Suprapubic skin (tissue), 4 donors: ENCODE measurements at regions not wholly inside any gene's neighbourhood (a gene's known extent, or its start where the extent isn't known, plus 50 kb on each side); places are given as distances from the start of the nearest gene placed in this dataset.

ENCODE experiments used
- DNase-seq, 2 donors: peaks; one replicate each; pipeline ENCODE4 v3.0.0-alpha.2; 2019; ENCODE audit warnings: low spot score in 2 of 2
- H3K27ac ChIP-seq: fragments of 200-600 bp; sonication (generic); one replicate; pipeline ENCODE4 v1.5.1; 2019
- H3K27me3 ChIP-seq: fragments of 200-600 bp; sonication (generic); one replicate; pipeline ENCODE4 v1.5.1; 2019
- H3K36me3 ChIP-seq: fragments of 200-600 bp; sonication (generic); one replicate; pipeline ENCODE4 v1.5.1; 2019
- H3K4me1 ChIP-seq: fragments of 200-600 bp; sonication (generic); one replicate; pipeline ENCODE4 v1.5.1; 2019
- H3K4me3 ChIP-seq: fragments of 200-600 bp; sonication (generic); one replicate; pipeline ENCODE4 v1.5.1; 2019; ENCODE audit warnings: mild to moderate bottlenecking
- H3K9me3 ChIP-seq: fragments of 200-600 bp; sonication (generic); one replicate; pipeline ENCODE4 v1.5.1; 2019
- CTCF ChIP-seq, 2 donors: fragments of 200-600 bp in 1 of 2; fragments of 450-650 bp in 1 of 2; sonication (generic) in 1 of 2; IDR thresholded peaks; one replicate each; pipeline ENCODE4 v1.5.1; 2016 to 2019; ENCODE audit warnings: antibody characterized with exemption in 2 of 2, mild to moderate bottlenecking in 1 of 2, moderate library complexity in 1 of 2
- EP300 ChIP-seq: sonication (generic); formaldehyde crosslinking; IDR thresholded peaks from one replicate; pipeline ENCODE4 v1.6.1; 2017; ENCODE audit warnings: antibody characterized with exemption
- POLR2A ChIP-seq, 2 donors: fragments of 450-650 bp; IDR thresholded peaks; one replicate each; pipeline ENCODE4 v1.6.1; 2017; ENCODE audit warnings: antibody characterized with exemption in 2 of 2, mild to moderate bottlenecking in 2 of 2, moderate library complexity in 2 of 2
- POLR2AphosphoS5 ChIP-seq, 3 donors: sonication (generic); formaldehyde crosslinking; IDR thresholded peaks; one replicate each; pipeline ENCODE4 v1.6.1; 2017; ENCODE audit warnings: antibody characterized with exemption in 3 of 3
- WGBS: methylation state at CpG from one replicate; pipeline ENCODE4 v1.1.5; 2018; 5-methylcytosine and 5-hydroxymethylcytosine counted together

- no peak for TF ChIP-seq POLR2A (IDR thresholded peaks at IDR 0.05)
- TF ChIP-seq EP300, result no peak
- no peak for TF ChIP-seq CTCF (IDR thresholded peaks at IDR 0.05)
- no peak for TF ChIP-seq POLR2AphosphoS5 (IDR thresholded peaks at IDR 0.05)
- no peaks in the 10 kb centered on the region for H3K4me1 ChIP-seq
- no peak for DNase-seq
- H3K4me3 ChIP-seq, result no peak overlapping the region
- H3K27ac ChIP-seq, result no peak overlapping the region
- H3K36me3 ChIP-seq, result no peaks in the 10 kb centered on the region
- no peaks in the 10 kb centered on the region for H3K9me3 ChIP-seq
- no peaks in the 10 kb centered on the region for H3K27me3 ChIP-seq
- 36% methylated on average over 3 of the region's 3 CpGs for WGBS
Observed at GRCh38 chr1:219518168-219518906, 94.6 kb downstream of the ZC3H11B start.

GRCh38 chr1:219517031-219517430 is 95.9 kb downstream of the ZC3H11B start:
- Histone ChIP-seq H3K9me3 (no peaks in the 10 kb centered on the region), H3K4me3 (no peak overlapping the region), H3K36me3 (no peaks in the 10 kb centered on the region), H3K4me1 (no peaks in the 10 kb centered on the region), H3K27me3 (no peaks in the 10 kb centered on the region), H3K27ac (no peak overlapping the region)
- no peak for DNase-seq
- WGBS, result 73% methylated on average over 3 of the region's 3 CpGs
- TF ChIP-seq CTCF (IDR thresholded peaks at IDR 0.05) (no peak), POLR2AphosphoS5 (IDR thresholded peaks at IDR 0.05) (no peak), POLR2A (IDR thresholded peaks at IDR 0.05) (no peak), EP300 (no peak)

- Histone ChIP-seq H3K9me3 (no peaks in the 10 kb centered on the region), H3K27me3 (no peaks in the 10 kb centered on the region), H3K4me3 (no peak overlapping the region), H3K36me3 (no peaks in the 10 kb centered on the region), H3K4me1 (no peaks in the 10 kb centered on the region), H3K27ac (no peak overlapping the region)
- 71% methylated on average over 3 of the region's 3 CpGs for WGBS
- TF ChIP-seq EP300 (no peak), POLR2A (IDR thresholded peaks at IDR 0.05) (no peak), POLR2AphosphoS5 (IDR thresholded peaks at IDR 0.05) (no peak), CTCF (IDR thresholded peaks at IDR 0.05) (no peak)
- no peak for DNase-seq
Observed at GRCh38 chr1:219514728-219515127, 98.2 kb downstream of the ZC3H11B start.

GRCh38 chr1:219507437-219507836 is 105.5 kb downstream of the ZC3H11B start:
- H3K36me3 ChIP-seq, result no peaks in the 10 kb centered on the region
- H3K27ac ChIP-seq, result no peak overlapping the region
- no peak overlapping the region for H3K4me3 ChIP-seq
- peaks cover 9% of the 10 kb centered on the region for H3K4me1 ChIP-seq
- H3K9me3 ChIP-seq, result no peaks in the 10 kb centered on the region
- WGBS, result 70% methylated on average over 2 of the region's 2 CpGs
- no peak for TF ChIP-seq POLR2A (IDR thresholded peaks at IDR 0.05)
- TF ChIP-seq POLR2AphosphoS5 (IDR thresholded peaks at IDR 0.05), result no peak
- TF ChIP-seq EP300, result no peak
- no peak for TF ChIP-seq CTCF (IDR thresholded peaks at IDR 0.05)
- H3K27me3 ChIP-seq, result no peaks in the 10 kb centered on the region
- DNase-seq, result no peak

- TF ChIP-seq POLR2A (IDR thresholded peaks at IDR 0.05) (no peak), POLR2AphosphoS5 (IDR thresholded peaks at IDR 0.05) (no peak), EP300 (no peak), CTCF (IDR thresholded peaks at IDR 0.05) (no peak)
- H3K27me3 ChIP-seq, result no peaks in the 10 kb centered on the region
- peaks cover 9% of the 10 kb centered on the region for H3K4me1 ChIP-seq
- DNase-seq, result no peak
- H3K4me3 ChIP-seq, result no peak overlapping the region
- no peaks in the 10 kb centered on the region for H3K36me3 ChIP-seq
- WGBS, result 76% methylated on average over 1 of the region's 1 CpG
- H3K9me3 ChIP-seq, result no peaks in the 10 kb centered on the region
- H3K27ac ChIP-seq, result no peak overlapping the region
Observed at GRCh38 chr1:219506936-219507335, 106.0 kb downstream of the ZC3H11B start.
